Panc1 (cell line): ENCODE measurements at regions not wholly inside any gene's neighbourhood (a gene's known extent, or its start where the extent isn't known, plus 50 kb on each side); places are given as distances from the start of the nearest gene placed in this dataset.

Source experiments
- ATAC-seq: fragments of 200-7000 bp; cut with Tn5 transposase; 2 replicates; pipeline ENCODE4 v1.9.1; 2020; ENCODE audit warnings: mild to moderate bottlenecking, moderate library complexity
- BruUV-seq: library from RNA; stranded (reverse); fragments of 400-500 nt; replicated peaks from 2 replicates; lab custom pipeline; 2021; lab: Mats Ljungman, UMichigan
- CTCF ChIA-PET: fragments of 300-600 bp; sonication (Branson Sonifier 250); formaldehyde crosslinking; loops from one replicate; lab custom pipeline; 2022; ENCODE audit warnings: antibody characterized with exemption; lab: Charles Lee
- POLR2A ChIA-PET: fragments of 300-600 bp; sonication (Branson Sonifier 250); formaldehyde crosslinking; loops from one replicate; lab custom pipeline; 2022; ENCODE audit warnings: antibody characterized with exemption; lab: Charles Lee
- DNase-seq: peaks from one replicate; pipeline ENCODE4 v3.0.0-alpha.2; 2010; ENCODE audit warnings: low read depth, low spot score
- H3K27ac ChIP-seq: 2 replicates; pipeline ENCODE4 v1.5.1; 2011; ENCODE audit warnings: mild to moderate bottlenecking, low read length, inconsistent platforms
- H3K27me3 ChIP-seq: fragments of 200-500 bp; sonication (Bioruptor generic); 2 replicates; pipeline ENCODE4 v1.6.0; 2014; ENCODE audit warnings: low read length, inconsistent platforms; ENCODE audit not compliant: control insufficient read depth, insufficient read depth
- H3K36me3 ChIP-seq: fragments of 200-500 bp; sonication (Bioruptor generic); 2 replicates; pipeline ENCODE4 v1.5.1; 2014; ENCODE audit warnings: inconsistent platforms, mild to moderate bottlenecking, low read length, moderate library complexity; ENCODE audit not compliant: control insufficient read depth, insufficient read depth
- H3K4me1 ChIP-seq: 2 replicates; pipeline ENCODE4 v1.5.1; 2011; ENCODE audit warnings: inconsistent platforms, mild to moderate bottlenecking, low read length, moderate library complexity; ENCODE audit not compliant: control insufficient read depth, insufficient read depth
- H3K4me3 ChIP-seq, 2 experiments: 2 replicates each; pipeline ENCODE4 v1.5.1; 2011 to 2012; ENCODE audit warnings: low read depth in 2 of 2, low read length in 2 of 2, mild to moderate bottlenecking in 2 of 2, inconsistent platforms in 1 of 2, moderate library complexity in 1 of 2
- H3K9me3 ChIP-seq: fragments of 200-500 bp; sonication (Bioruptor generic); 2 replicates; pipeline ENCODE4 v1.5.1; 2014; ENCODE audit warnings: low read depth, mild to moderate bottlenecking, inconsistent platforms, low read length, moderate library complexity; ENCODE audit not compliant: control insufficient read depth, insufficient read depth
- POLR2AphosphoS5 ChIP-seq: IDR thresholded peaks from 2 replicates; pipeline ENCODE4 v1.6.1; 2012; ENCODE audit warnings: mild to moderate bottlenecking, low read depth, low read length, moderate library complexity
- SIN3A ChIP-seq: IDR thresholded peaks from 2 replicates; pipeline ENCODE4 v1.6.1; 2012; ENCODE audit warnings: low read depth, mild to moderate bottlenecking, low read length, moderate library complexity, borderline replicate concordance; ENCODE audit not compliant: insufficient read depth
- TCF7L2 ChIP-seq: IDR thresholded peaks from 2 replicates; pipeline ENCODE4 v1.6.1; 2011; ENCODE audit warnings: mild to moderate bottlenecking, low read depth, low read length, inconsistent platforms
- in situ Hi-C: cut with HindIII; loops from 2 replicates; pipeline ENCODE4 v1.10.0; 2016; ENCODE audit warnings: low sequenced_read_pairs, low pct_unique_long_range_greater_than_20kb
- intact Hi-C: fragments of 100-400 bp; cut with micrococcal nuclease; formaldehyde crosslinking; loops from one replicate; pipeline ENCODE4 v1.10.0; 2022; ENCODE audit not compliant: unreplicated experiment
- TF ChIP-seq, protein P1 (sequence below): fragments of 450-650 bp; IDR thresholded peaks from 2 replicates; pipeline ENCODE4 v1.5.1; 2017; ENCODE audit warnings: mild to moderate bottlenecking
- TF ChIP-seq, protein P2 (sequence below), 2 experiments: IDR thresholded peaks; 2 replicates each; pipeline ENCODE4 v1.6.1; 2011 to 2012; ENCODE audit warnings: low read depth in 2 of 2, control low read depth in 1 of 2, low read length in 1 of 2, mild to moderate bottlenecking in 1 of 2, moderate library complexity in 1 of 2; ENCODE audit not compliant: insufficient read depth in 1 of 2

DNA sequence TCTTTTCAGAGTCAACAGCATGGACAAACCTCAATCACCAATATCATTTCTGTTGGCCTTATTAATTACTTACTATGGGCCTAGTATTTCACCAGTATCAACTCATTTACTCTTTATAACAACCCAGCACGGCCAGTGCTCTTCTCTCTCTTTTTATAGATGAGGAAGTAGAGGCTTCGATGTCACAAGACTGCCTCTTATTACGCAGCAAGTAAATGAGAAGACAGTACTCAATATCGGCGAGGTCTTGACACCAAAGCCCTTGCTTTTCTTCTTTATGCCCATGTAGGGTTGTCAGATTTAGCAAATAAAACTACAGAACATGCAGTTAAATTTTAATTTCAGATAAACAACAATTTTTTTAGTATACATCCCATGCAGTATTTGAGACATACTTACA is 99.0 kb upstream of the KCNMB2 start:
- CTCF ChIA-PET, result interaction anchor here (0.8 kb wide), 1 partner anchor 884 kb away, joined by 3 read pairs; no protein-coding TSS in a partner anchor
- no peaks in the 10 kb centered on the region for H3K27me3 ChIP-seq
- no peak overlapping the region for H3K27ac ChIP-seq
- H3K4me1 ChIP-seq, result no peaks in the 10 kb centered on the region
- DNase-seq (no peak), ATAC-seq (no peak)
- no peaks in the 10 kb centered on the region for H3K36me3 ChIP-seq
- no peak overlapping the region for H3K4me3 ChIP-seq
- POLR2A ChIA-PET, result no interaction called here
- in situ Hi-C loops, result no loop called here
- BruUV-seq, result no TSS peak
- no peaks in the 10 kb centered on the region for H3K9me3 ChIP-seq
- TF ChIP-seq, protein P1, sequence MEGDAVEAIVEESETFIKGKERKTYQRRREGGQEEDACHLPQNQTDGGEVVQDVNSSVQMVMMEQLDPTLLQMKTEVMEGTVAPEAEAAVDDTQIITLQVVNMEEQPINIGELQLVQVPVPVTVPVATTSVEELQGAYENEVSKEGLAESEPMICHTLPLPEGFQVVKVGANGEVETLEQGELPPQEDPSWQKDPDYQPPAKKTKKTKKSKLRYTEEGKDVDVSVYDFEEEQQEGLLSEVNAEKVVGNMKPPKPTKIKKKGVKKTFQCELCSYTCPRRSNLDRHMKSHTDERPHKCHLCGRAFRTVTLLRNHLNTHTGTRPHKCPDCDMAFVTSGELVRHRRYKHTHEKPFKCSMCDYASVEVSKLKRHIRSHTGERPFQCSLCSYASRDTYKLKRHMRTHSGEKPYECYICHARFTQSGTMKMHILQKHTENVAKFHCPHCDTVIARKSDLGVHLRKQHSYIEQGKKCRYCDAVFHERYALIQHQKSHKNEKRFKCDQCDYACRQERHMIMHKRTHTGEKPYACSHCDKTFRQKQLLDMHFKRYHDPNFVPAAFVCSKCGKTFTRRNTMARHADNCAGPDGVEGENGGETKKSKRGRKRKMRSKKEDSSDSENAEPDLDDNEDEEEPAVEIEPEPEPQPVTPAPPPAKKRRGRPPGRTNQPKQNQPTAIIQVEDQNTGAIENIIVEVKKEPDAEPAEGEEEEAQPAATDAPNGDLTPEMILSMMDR, result no peak
- no peak for TF ChIP-seq POLR2AphosphoS5
- TF ChIP-seq, protein P2, sequence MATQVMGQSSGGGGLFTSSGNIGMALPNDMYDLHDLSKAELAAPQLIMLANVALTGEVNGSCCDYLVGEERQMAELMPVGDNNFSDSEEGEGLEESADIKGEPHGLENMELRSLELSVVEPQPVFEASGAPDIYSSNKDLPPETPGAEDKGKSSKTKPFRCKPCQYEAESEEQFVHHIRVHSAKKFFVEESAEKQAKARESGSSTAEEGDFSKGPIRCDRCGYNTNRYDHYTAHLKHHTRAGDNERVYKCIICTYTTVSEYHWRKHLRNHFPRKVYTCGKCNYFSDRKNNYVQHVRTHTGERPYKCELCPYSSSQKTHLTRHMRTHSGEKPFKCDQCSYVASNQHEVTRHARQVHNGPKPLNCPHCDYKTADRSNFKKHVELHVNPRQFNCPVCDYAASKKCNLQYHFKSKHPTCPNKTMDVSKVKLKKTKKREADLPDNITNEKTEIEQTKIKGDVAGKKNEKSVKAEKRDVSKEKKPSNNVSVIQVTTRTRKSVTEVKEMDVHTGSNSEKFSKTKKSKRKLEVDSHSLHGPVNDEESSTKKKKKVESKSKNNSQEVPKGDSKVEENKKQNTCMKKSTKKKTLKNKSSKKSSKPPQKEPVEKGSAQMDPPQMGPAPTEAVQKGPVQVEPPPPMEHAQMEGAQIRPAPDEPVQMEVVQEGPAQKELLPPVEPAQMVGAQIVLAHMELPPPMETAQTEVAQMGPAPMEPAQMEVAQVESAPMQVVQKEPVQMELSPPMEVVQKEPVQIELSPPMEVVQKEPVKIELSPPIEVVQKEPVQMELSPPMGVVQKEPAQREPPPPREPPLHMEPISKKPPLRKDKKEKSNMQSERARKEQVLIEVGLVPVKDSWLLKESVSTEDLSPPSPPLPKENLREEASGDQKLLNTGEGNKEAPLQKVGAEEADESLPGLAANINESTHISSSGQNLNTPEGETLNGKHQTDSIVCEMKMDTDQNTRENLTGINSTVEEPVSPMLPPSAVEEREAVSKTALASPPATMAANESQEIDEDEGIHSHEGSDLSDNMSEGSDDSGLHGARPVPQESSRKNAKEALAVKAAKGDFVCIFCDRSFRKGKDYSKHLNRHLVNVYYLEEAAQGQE (IDR thresholded peaks at IDR 0.05; ENCODE audit: insufficient read depth in 1 of 2, low read depth in 2 of 2, low read length in 1 of 2), result no peak
- TF ChIP-seq SIN3A, result no peak
- TF ChIP-seq TCF7L2, result no peak
- intact Hi-C loops, result loop anchor here (2.0 kb wide), 1 partner anchor 530 kb away; no protein-coding TSS in a partner anchor

DNA sequence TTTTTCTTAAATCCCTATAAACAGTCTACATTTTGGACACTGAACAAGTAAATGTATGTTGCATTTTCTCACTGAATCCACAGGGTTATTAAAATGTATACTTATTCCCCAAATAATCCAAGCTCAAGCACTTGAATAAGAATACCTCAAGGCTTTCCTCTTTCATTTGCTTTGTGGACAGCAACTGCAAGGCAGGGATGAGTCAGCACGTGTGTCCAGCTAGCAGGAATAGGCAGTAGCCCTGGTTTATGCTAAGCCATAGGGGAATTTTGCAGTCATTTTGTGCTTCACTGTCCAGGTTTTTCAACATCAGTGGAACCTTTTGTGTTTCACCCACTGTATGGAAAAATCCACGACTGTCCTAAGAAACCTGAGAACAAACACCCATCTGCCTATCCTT is 96.7 kb upstream of the KCNMB2 start:
- no peaks in the 10 kb centered on the region for H3K9me3 ChIP-seq
- intact Hi-C loops (no loop called here), in situ Hi-C loops (no loop called here)
- no peak overlapping the region for H3K4me3 ChIP-seq
- ChIA-PET POLR2A (no interaction called here), CTCF (no interaction called here)
- no peaks in the 10 kb centered on the region for H3K36me3 ChIP-seq
- no peak for DNase-seq
- H3K27me3 ChIP-seq, result no peaks in the 10 kb centered on the region
- BruUV-seq, result no TSS peak
- no peak for ATAC-seq
- H3K27ac ChIP-seq, result no peak overlapping the region
- TF ChIP-seq, protein P1, result no peak
- TF ChIP-seq POLR2AphosphoS5, result no peak
- TF ChIP-seq, protein P2 (IDR thresholded peaks at IDR 0.05; ENCODE audit: insufficient read depth in 1 of 2, low read depth in 2 of 2, low read length in 1 of 2), result no peak
- no peak for TF ChIP-seq SIN3A
- no peak for TF ChIP-seq TCF7L2
- H3K4me1 ChIP-seq, result no peaks in the 10 kb centered on the region
